GM18498 (cell line): ENCODE measurements at regions not wholly inside any gene's neighbourhood (a gene's known extent, or its start where the extent isn't known, plus 50 kb on each side); places are given as distances from the start of the nearest gene placed in this dataset.

Experiments
- ATAC-seq: cut with Tn5 transposase; IDR thresholded peaks from one replicate; pipeline ENCODE4 v1.9.1; 2021; ENCODE audit warnings: mild to moderate bottlenecking, moderate library complexity; ENCODE audit not compliant: unreplicated experiment

GRCh38 chr18:78920456-78921138, 59.0 kb upstream of the SALL3 start:
- ATAC-seq = no peak

DNA sequence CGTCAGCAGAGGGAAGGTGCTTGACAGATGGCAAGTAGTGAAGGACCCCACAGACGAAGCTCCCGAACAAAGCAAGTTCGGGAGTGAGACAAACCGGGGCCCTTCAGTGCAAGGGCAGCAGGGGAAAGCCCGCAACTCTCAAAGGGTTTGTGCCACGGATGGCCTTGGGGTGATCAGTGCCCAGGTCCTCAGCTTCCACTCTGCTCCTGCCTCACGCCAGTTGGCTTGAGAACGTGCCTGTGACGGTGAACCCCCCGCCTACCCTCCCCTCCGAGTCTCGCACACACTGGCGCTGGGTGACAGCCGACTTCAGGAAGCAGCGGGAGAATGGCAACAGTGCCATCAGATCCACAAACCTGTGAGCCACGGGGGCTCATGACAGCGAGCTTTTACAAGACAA, 56.8 kb upstream of the SALL3 start:
- no peak for ATAC-seq

GRCh38 chr18:78924301-78924700, 55.3 kb upstream of the SALL3 start:
- no peak for ATAC-seq

- ATAC-seq = no peak
Observed at GRCh38 chr18:78924786-78925540, 54.7 kb upstream of the SALL3 start.

GRCh38 chr18:78925557-78926242, 53.9 kb upstream of the SALL3 start:
- ATAC-seq = no peak

- ATAC-seq = no peak
Observed at GRCh38 chr18:78926243-78926615, 53.4 kb upstream of the SALL3 start.

DNA sequence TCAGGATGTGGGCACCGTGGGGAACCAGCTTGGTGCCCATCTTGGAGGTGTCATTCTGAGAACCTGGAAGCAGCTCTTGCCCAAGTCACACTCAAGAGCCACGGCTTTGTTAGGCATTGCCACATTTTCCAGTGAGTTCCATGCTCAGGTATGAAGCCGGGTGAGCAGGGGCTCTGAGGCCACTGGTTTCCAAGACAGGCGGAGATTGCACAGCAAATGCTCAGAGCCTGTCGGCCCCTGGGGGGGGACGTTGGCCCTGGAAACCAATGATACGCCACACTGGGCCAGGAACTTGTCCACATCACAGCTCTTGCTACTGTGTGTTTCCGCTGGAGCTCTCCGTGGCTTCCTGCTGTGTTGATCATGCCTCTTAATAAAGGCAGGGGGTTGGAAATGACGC, 52.5 kb upstream of the SALL3 start:
- ATAC-seq = no peak

GRCh38 chr18:78927616-78928015, 52.0 kb upstream of the SALL3 start:
- no peak for ATAC-seq

GRCh38 chr18:78928076-78928475, 51.5 kb upstream of the SALL3 start:
- ATAC-seq = no peak

- no peak for ATAC-seq
Observed at GRCh38 chr18:78929516-78929915, 50.1 kb upstream of the SALL3 start.
